ENCODE measurements at regions not wholly inside any gene's neighbourhood (a gene's known extent, or its start where the extent isn't known, plus 50 kb on each side); places are given as distances from the start of the nearest gene placed in this dataset.

DNA sequence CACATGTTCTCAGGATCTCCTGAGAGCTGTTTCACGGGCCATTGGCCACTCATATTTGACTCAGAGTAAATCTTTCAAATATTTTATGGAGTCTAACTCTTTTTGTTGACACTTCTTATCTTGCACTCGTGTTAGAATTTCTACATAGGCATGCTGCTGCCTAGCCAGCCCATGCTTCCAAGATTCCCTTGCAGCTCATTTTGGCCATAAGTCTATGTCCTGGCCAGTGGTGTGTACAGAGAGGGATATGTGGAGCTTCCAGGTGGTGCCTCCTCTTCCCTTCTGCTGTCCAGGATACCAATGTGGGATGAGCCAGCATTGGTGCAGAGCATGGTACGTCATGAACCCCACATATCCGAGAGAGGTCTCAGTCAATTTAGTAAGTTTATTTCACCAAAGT is 522.6 kb downstream of the QKI start:
- Histone ChIP-seq H3K9me3 (replicated peaks; ENCODE audit: control insufficient read depth, low read depth, low read length) (no peaks in the 10 kb centered on the region), H3K27me3 (ENCODE audit: control insufficient read depth, insufficient read depth, low read length) (no peaks in the 10 kb centered on the region), H3K27ac (ENCODE audit: low read length) (no peak overlapping the region), H3K4me1 (ENCODE audit: control insufficient read depth, insufficient read depth, low read length) (peaks cover 4% of the 10 kb centered on the region), H3K36me3 (ENCODE audit: control insufficient read depth, insufficient read depth, low read length) (no peaks in the 10 kb centered on the region), H3K4me3 (ENCODE audit: low read length) (no peak overlapping the region)
- WGBS (ENCODE audit: insufficient coverage): 100% methylated on average over 1 of the region's 4 CpGs
- no peak for DNase-seq

DNA sequence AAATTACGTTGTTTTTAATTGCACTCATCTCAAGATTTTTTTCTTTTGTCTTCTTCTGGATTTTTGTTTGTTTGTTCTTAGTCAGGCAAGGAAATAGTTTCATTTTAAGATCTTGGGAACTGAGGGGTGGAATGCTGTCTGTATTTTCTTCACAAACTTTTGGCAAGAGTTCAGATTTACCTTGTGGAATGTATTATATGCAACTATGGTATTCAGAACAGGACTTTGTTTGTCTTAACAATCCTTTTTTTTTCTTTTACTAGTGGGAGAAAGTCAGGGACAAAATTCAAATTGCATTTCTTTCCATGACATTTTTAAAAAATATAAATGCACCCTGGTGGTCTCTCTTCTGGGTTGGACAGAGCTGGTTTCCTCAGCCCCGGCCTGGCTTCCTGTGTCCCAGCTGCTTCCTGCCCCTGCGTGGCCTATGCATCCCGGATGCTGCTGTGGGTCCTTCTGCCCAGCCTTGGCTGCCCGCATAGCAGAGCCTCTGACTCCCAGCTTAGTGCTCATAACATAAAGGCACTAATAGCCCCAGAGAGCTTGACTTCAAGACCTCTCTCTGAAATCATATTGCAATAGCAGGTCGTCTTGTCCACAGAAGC is 520.7 kb downstream of the QKI start:
- Histone ChIP-seq H3K27ac (ENCODE audit: low read length) (no peak overlapping the region), H3K27me3 (ENCODE audit: control insufficient read depth, insufficient read depth, low read length) (no peaks in the 10 kb centered on the region), H3K36me3 (ENCODE audit: control insufficient read depth, insufficient read depth, low read length) (no peaks in the 10 kb centered on the region), H3K4me1 (ENCODE audit: control insufficient read depth, insufficient read depth, low read length) (no peaks in the 10 kb centered on the region), H3K9me3 (replicated peaks; ENCODE audit: control insufficient read depth, low read depth, low read length) (no peaks in the 10 kb centered on the region), H3K4me3 (ENCODE audit: low read length) (no peak overlapping the region)
- 38% methylated on average over 3 of the region's 6 CpGs for WGBS (ENCODE audit: insufficient coverage)
- DNase-seq: no peak

DNA sequence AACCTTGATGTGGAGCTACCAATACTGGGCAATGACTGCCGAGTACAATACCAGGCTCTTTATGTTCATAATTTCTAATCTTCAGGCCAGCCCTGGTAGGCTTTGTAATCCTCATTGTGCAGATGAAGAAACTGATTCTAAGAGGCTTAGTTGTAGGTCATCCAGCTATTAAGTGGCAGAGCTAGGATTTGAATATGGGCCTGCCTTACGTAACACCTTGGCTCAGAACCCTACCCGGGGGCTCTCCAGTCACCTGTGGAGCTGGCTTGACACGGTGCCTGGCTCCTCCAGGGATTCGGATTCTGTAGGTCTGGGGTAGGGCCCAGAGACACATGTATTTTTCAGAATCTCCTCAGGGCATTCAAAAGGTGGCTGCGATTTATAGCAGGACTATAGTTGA is 515.5 kb downstream of the QKI start:
- no peak for DNase-seq
- H3K4me3 ChIP-seq (ENCODE audit: low read length): no peak overlapping the region
- H3K27me3 ChIP-seq (ENCODE audit: control insufficient read depth, insufficient read depth, low read length): no peaks in the 10 kb centered on the region
- H3K27ac ChIP-seq (ENCODE audit: low read length): no peak overlapping the region
- H3K4me1 ChIP-seq (ENCODE audit: control insufficient read depth, insufficient read depth, low read length): peaks cover 10% of the 10 kb centered on the region
- 61% methylated on average over 4 of the region's 6 CpGs for WGBS (ENCODE audit: insufficient coverage)
- H3K36me3 ChIP-seq (ENCODE audit: control insufficient read depth, insufficient read depth, low read length): no peaks in the 10 kb centered on the region
- no peaks in the 10 kb centered on the region for H3K9me3 ChIP-seq (replicated peaks; ENCODE audit: control insufficient read depth, low read depth, low read length)

DNA sequence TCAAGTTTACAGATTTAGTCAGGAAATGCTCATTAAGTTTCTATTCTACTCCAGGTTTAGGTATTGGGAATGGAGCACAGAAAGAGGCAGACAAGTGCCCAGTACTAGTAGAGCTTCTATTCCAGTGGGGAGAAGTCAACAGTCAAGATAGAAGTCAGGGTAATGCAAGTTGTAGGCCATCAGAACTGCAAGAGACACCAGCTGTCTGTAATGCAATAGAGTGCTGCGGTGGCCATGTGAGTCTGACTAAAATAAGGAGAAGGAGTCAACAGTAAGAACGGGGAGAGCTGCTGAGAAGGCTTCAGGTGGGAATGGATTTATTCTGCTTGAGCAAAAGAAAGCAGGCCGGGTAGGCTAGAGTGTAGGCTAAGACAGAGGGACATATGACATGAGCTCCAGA is 515.0 kb downstream of the QKI start:
- H3K27me3 ChIP-seq (ENCODE audit: control insufficient read depth, insufficient read depth, low read length): no peaks in the 10 kb centered on the region
- H3K4me1 ChIP-seq (ENCODE audit: control insufficient read depth, insufficient read depth, low read length): peaks cover 10% of the 10 kb centered on the region
- H3K36me3 ChIP-seq (ENCODE audit: control insufficient read depth, insufficient read depth, low read length): no peaks in the 10 kb centered on the region
- no peak for DNase-seq
- H3K9me3 ChIP-seq (replicated peaks; ENCODE audit: control insufficient read depth, low read depth, low read length): no peaks in the 10 kb centered on the region
- no peak overlapping the region for H3K4me3 ChIP-seq (ENCODE audit: low read length)
- no peak overlapping the region for H3K27ac ChIP-seq (ENCODE audit: low read length)
- WGBS (ENCODE audit: insufficient coverage): 85% methylated on average over 3 of the region's 3 CpGs

DNA sequence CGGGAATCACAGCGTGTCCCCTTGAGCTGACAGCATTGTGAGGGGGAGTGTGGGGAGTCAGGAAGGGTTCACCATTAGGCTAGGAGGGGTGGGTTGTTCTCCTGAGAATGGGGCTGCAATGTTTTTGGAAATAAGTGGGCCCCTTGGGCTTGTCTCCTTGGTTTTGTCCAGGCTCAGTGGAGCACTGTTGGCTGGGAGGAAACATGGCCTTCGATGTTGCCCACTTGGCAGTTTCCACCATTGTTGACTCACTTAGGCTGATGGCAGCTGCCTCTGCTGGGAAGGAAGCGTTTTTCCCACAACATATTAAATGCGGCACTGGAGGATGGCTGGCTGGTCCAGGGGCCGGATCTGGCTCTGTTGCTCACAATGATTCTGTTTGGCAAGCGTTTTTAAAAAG is 512.1 kb downstream of the QKI start:
- H3K4me3 ChIP-seq (ENCODE audit: low read length): no peak overlapping the region
- no peaks in the 10 kb centered on the region for H3K36me3 ChIP-seq (ENCODE audit: control insufficient read depth, insufficient read depth, low read length)
- no peaks in the 10 kb centered on the region for H3K9me3 ChIP-seq (replicated peaks; ENCODE audit: control insufficient read depth, low read depth, low read length)
- no peaks in the 10 kb centered on the region for H3K27me3 ChIP-seq (ENCODE audit: control insufficient read depth, insufficient read depth, low read length)
- H3K27ac ChIP-seq (ENCODE audit: low read length): peak overlapping the region; percentile 67
- H3K4me1 ChIP-seq (ENCODE audit: control insufficient read depth, insufficient read depth, low read length): peaks cover 10% of the 10 kb centered on the region
- WGBS (ENCODE audit: insufficient coverage): 81% methylated on average over 4 of the region's 7 CpGs
- DNase-seq: peak; percentile 86

DNA sequence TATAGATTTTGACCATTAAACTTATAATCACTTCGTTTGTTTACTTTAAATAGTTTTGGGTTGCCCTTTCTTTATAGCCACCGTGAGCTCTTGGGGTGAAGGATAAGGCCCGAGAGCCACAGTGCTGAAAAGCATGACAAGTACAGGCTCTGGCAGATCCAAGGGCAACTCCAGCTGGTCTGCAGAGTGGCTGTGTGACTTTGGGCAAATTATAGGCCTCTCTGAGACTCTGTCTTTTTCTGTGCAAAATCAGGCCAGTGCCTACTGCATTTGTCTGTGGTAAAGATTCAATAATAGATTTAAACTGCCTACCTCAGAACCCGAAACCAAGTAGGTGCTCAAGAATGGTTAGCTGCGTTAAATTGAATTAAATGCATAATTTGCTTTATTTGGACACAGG is 511.3 kb downstream of the QKI start:
- Histone ChIP-seq H3K27ac (ENCODE audit: low read length) (no peak overlapping the region), H3K27me3 (ENCODE audit: control insufficient read depth, insufficient read depth, low read length) (no peaks in the 10 kb centered on the region), H3K9me3 (replicated peaks; ENCODE audit: control insufficient read depth, low read depth, low read length) (no peaks in the 10 kb centered on the region), H3K4me1 (ENCODE audit: control insufficient read depth, insufficient read depth, low read length) (peaks cover 10% of the 10 kb centered on the region), H3K36me3 (ENCODE audit: control insufficient read depth, insufficient read depth, low read length) (no peaks in the 10 kb centered on the region), H3K4me3 (ENCODE audit: low read length) (no peak overlapping the region)
- WGBS (ENCODE audit: insufficient coverage): 80% methylated on average over 2 of the region's 5 CpGs
- DNase-seq: no peak

DNA sequence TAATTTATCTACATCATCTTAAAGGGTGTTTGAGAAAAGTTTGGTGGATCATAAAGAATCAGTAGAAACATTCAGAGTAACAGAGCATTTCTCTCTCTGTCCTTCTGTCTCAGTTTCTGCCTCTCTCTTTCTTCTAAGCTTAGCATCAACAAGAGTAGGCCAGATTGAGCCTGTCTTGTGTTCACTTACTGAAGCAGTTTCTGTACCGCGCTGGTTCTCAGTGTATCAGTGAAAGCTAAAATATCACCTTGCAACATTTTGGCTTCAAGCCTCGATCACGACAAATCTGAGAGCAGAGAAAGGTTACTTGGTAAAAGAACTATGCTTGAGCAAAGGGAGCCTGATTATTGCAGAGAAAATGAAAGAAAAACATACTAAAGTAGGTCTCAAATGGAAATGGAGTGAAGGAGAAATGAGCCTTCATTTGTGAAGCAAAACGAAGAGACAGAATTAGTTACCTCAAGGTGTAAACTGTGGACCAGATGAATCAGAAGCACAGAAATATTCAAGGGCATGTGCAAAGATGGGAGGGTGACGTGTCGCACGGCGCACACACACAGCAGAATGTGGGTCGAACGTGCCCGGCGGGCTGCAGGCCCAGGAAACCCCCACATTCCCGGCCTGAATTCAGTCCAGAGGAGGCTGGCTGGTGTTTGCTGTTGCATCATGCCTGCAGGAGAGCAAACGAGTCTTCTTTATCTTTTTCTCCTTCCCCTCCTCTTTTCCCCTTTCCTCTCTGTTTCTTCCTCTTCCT is 509.3 kb downstream of the QKI start:
- 82% methylated on average over 14 of the region's 15 CpGs for WGBS (ENCODE audit: insufficient coverage)
- Histone ChIP-seq H3K4me1 (ENCODE audit: control insufficient read depth, insufficient read depth, low read length) (peaks cover 9% of the 10 kb centered on the region), H3K27ac (ENCODE audit: low read length) (no peak overlapping the region), H3K36me3 (ENCODE audit: control insufficient read depth, insufficient read depth, low read length) (no peaks in the 10 kb centered on the region), H3K4me3 (ENCODE audit: low read length) (no peak overlapping the region), H3K27me3 (ENCODE audit: control insufficient read depth, insufficient read depth, low read length) (no peaks in the 10 kb centered on the region), H3K9me3 (replicated peaks; ENCODE audit: control insufficient read depth, low read depth, low read length) (no peaks in the 10 kb centered on the region)
- DNase-seq: no peak

DNA sequence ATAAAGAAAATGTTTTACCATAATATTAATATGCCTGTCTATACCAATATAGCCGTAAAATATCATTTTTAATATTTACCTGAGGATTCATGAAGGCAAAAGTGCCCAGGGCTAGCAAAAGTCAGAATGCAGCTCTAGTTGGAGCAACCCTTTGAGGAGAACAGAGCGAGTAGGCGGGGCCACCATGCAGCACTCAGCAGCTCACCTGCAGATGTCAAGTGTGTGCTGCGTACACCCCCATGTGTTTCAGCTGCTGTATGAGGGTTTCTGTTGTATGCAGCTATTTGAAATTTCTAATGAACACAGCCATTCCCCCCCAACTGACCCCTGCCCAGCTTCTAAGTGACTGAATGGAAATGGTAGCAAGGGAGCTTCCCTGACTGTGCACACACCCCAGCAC is 508.0 kb downstream of the QKI start:
- Histone ChIP-seq H3K4me3 (ENCODE audit: low read length) (no peak overlapping the region), H3K27ac (ENCODE audit: low read length) (no peak overlapping the region), H3K36me3 (ENCODE audit: control insufficient read depth, insufficient read depth, low read length) (no peaks in the 10 kb centered on the region), H3K9me3 (replicated peaks; ENCODE audit: control insufficient read depth, low read depth, low read length) (no peaks in the 10 kb centered on the region), H3K27me3 (ENCODE audit: control insufficient read depth, insufficient read depth, low read length) (no peaks in the 10 kb centered on the region), H3K4me1 (ENCODE audit: control insufficient read depth, insufficient read depth, low read length) (peaks cover 2% of the 10 kb centered on the region)
- WGBS (ENCODE audit: insufficient coverage): no CpG with 5 or more reads among the region's 4 CpGs
- no peak for DNase-seq

DNA sequence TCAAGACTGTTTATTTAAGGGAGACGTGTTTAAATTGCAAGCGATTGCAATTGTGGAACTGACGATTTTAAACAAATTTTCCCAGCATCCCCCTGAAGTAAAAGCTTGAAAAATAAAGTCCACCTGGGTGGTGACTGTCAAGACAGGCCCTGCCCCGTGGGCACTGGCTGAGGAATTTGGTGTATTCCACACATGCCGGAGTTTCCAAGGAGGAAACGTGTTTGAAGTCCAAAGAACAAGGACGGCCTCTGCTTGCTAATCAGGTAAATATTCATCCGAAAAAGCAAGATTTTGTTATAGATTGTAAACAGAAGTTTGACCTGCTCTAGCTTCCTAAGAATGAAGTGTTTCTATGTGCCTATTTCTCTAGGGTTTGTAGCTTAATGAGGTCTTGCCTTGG is 505.1 kb downstream of the QKI start:
- Histone ChIP-seq H3K27ac (ENCODE audit: low read length) (no peak overlapping the region), H3K27me3 (ENCODE audit: control insufficient read depth, insufficient read depth, low read length) (no peaks in the 10 kb centered on the region), H3K4me1 (ENCODE audit: control insufficient read depth, insufficient read depth, low read length) (no peaks in the 10 kb centered on the region), H3K36me3 (ENCODE audit: control insufficient read depth, insufficient read depth, low read length) (no peaks in the 10 kb centered on the region), H3K9me3 (replicated peaks; ENCODE audit: control insufficient read depth, low read depth, low read length) (no peaks in the 10 kb centered on the region), H3K4me3 (ENCODE audit: low read length) (no peak overlapping the region)
- 65% methylated on average over 6 of the region's 8 CpGs for WGBS (ENCODE audit: insufficient coverage)
- no peak for DNase-seq

DNA sequence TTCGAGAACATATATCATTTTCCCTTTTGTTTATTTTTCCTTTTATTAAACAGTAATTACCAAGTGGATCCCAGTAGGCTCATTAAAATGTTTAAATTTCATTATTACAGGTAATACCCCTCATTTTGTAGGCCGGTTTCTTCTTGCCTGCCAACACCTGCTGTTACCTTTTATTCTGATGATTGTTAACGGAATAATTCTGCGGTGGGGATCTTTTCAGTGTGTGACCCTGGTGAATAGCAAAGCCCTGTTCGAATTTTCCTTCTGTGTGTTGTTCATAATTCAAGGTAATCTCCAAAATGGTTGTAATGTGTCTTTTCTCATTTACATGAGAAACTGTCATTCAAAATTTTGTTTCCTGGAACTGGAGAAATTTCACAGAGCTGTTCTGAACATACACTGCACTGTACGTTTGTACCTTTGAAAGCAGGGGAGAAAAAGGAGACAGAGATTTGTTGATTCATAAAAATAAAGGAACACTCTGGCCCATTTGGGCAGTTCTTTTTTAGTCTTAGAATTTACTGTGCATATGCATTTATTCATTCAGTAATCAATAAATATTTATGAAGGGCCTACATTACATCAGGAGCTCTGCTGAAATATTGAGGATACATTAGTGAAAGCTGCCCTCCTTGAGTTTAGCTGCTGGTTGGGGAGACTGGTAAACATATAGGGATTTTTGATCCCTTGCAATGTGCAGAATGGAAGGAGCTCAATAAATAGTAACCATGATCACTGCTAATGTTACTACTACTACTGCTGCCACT is 502.0 kb downstream of the QKI start:
- H3K4me1 ChIP-seq (ENCODE audit: control insufficient read depth, insufficient read depth, low read length): no peaks in the 10 kb centered on the region
- no peaks in the 10 kb centered on the region for H3K36me3 ChIP-seq (ENCODE audit: control insufficient read depth, insufficient read depth, low read length)
- H3K27ac ChIP-seq (ENCODE audit: low read length): no peak overlapping the region
- H3K9me3 ChIP-seq (replicated peaks; ENCODE audit: control insufficient read depth, low read depth, low read length): no peaks in the 10 kb centered on the region
- no peaks in the 10 kb centered on the region for H3K27me3 ChIP-seq (ENCODE audit: control insufficient read depth, insufficient read depth, low read length)
- no peak for DNase-seq
- no peak overlapping the region for H3K4me3 ChIP-seq (ENCODE audit: low read length)
- WGBS (ENCODE audit: insufficient coverage): no CpG with 5 or more reads among the region's 6 CpGs

All from muscle of leg (tissue), 3 donors.